GM12891 (cell line): ENCODE measurements at regions not wholly inside any gene's neighbourhood (a gene's known extent, or its start where the extent isn't known, plus 50 kb on each side); places are given as distances from the start of the nearest gene placed in this dataset.

Source experiments
- PAX5 ChIP-seq: IDR thresholded peaks from 2 replicates; pipeline ENCODE4 v1.6.1; 2011; ENCODE audit warnings: low read length, moderate library complexity, mild to moderate bottlenecking; ENCODE audit not compliant: insufficient read depth, severe bottlenecking
- POLR2A ChIP-seq: IDR thresholded peaks from 2 replicates; pipeline ENCODE4 v1.6.1; 2011; ENCODE audit warnings: low read depth, low read length, control low read depth
- POLR2AphosphoS5 ChIP-seq: IDR thresholded peaks from 2 replicates; pipeline ENCODE4 v1.6.1; 2011; ENCODE audit warnings: low read depth, low read length, control low read depth
- POU2F2 ChIP-seq: IDR thresholded peaks from 2 replicates; pipeline ENCODE4 v1.6.1; 2011; ENCODE audit warnings: low read depth, mild to moderate bottlenecking, control low read depth, low read length, moderate library complexity
- SPI1 ChIP-seq: IDR thresholded peaks from 2 replicates; pipeline ENCODE4 v1.6.1; 2011; ENCODE audit warnings: low read depth, low read length, control low read depth
- TAF1 ChIP-seq: IDR thresholded peaks from 2 replicates; pipeline ENCODE4 v1.6.1; 2011; ENCODE audit warnings: low read depth, low read length, control low read depth

- TF ChIP-seq POLR2A (no peak), SPI1 (no peak), PAX5 (no peak), POLR2AphosphoS5 (no peak), TAF1 (no peak), POU2F2 (no peak)
Observed at GRCh38 chr4:12701384-12701783, 782.8 kb downstream of the RAB28 start.
